ENCODE measurements at regions not wholly inside any gene's neighbourhood (a gene's known extent, or its start where the extent isn't known, plus 50 kb on each side); places are given as distances from the start of the nearest gene placed in this dataset.

DNA sequence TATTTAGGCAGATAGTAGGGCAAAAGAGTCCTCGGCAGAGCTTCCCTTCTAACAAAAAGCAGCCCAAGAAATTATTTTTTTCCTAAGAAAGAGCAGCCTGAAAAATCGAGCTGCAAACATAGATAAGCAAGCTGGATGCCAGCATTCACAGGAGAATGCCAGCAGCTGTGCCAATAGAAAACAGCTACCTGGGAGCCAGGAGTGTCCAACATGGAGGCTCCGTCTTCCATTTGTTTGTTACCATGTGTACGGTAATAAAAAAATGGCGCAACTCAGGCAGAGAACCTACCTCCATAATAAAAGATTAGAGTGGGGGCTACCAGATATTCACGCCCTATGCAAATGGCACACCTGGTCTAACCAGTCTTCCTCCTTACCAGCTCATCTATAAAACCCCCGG lies 77.6 kb upstream of the IPO5 start:
- ATAC-seq (no peak), DNase-seq (ENCODE audit: low read depth, low spot score) (no peak), FAIRE-seq (no peak)
- Histone ChIP-seq H4K20me1 (ENCODE audit: control insufficient read depth, insufficient read depth) (no peaks in the 10 kb centered on the region), H3K36me3 (ENCODE audit: control insufficient read depth in 2 of 2, insufficient read depth in 2 of 2, low read length in 1 of 2) (no peaks in the 10 kb centered on the region), H2AFZ (ENCODE audit: control insufficient read depth, low read depth, low read length) (no peak overlapping the region), H3K79me2 (ENCODE audit: control insufficient read depth, insufficient read depth, low read length) (no peaks in the 10 kb centered on the region), H3K4me1 (ENCODE audit: control insufficient read depth, insufficient read depth, low read length) (no peaks in the 10 kb centered on the region), H3K4me2 (ENCODE audit: control insufficient read depth, insufficient read depth) (no peak overlapping the region), H3K9ac (ENCODE audit: control insufficient read depth, insufficient read depth, low read length) (no peak overlapping the region), H3K27me3 (replicated peaks in 1 of 2; ENCODE audit: control insufficient read depth in 2 of 2, insufficient read depth in 2 of 2, low read length in 1 of 2) (peaks cover 0 to 1% of the 10 kb centered on the region in 2 experiments; a peak in 2 of 4 replicates), H3K9me3 (replicated peaks; ENCODE audit: control insufficient read depth, insufficient read depth, low read length) (no peaks in the 10 kb centered on the region), H3K4me3 (no peak overlapping the region), H3K27ac (ENCODE audit: control insufficient read depth, insufficient read depth) (no peak overlapping the region)
- BruUV-seq (replicated peaks) = no TSS peak
- RAD21 ChIA-PET (ENCODE audit: unreplicated experiment) = interaction anchor here (1.5 kb wide), 1 partner anchor 20 kb away, joined by 3 read pairs; no protein-coding TSS in a partner anchor
- SMC1A ChIA-PET (ENCODE audit: uncharacterized antibody, unreplicated experiment) = no interaction called here
- POLR2A ChIA-PET = no interaction called here
- CTCF ChIA-PET = no interaction called here
- intact Hi-C loops (cut with micrococcal nuclease; ENCODE audit: unreplicated experiment) (no loop called here), in situ Hi-C loops (cut with MboI) (no loop called here)
- 50% methylated on average over 7 of the region's 7 CpGs for WGBS (ENCODE audit: insufficient coverage, insufficient replicate concordance, low lambda C conversion rate, missing lambda C conversion rate)
- TF ChIP-seq POU2F2 (IDR thresholded peaks at IDR 0.05; ENCODE audit: borderline replicate concordance, low read depth, low read length) = no peak
- no peak for TF ChIP-seq TCF3 (IDR thresholded peaks at IDR 0.05; ENCODE audit: borderline replicate concordance, insufficient read depth, low read depth, low read length)
- TF ChIP-seq, protein P1, sequence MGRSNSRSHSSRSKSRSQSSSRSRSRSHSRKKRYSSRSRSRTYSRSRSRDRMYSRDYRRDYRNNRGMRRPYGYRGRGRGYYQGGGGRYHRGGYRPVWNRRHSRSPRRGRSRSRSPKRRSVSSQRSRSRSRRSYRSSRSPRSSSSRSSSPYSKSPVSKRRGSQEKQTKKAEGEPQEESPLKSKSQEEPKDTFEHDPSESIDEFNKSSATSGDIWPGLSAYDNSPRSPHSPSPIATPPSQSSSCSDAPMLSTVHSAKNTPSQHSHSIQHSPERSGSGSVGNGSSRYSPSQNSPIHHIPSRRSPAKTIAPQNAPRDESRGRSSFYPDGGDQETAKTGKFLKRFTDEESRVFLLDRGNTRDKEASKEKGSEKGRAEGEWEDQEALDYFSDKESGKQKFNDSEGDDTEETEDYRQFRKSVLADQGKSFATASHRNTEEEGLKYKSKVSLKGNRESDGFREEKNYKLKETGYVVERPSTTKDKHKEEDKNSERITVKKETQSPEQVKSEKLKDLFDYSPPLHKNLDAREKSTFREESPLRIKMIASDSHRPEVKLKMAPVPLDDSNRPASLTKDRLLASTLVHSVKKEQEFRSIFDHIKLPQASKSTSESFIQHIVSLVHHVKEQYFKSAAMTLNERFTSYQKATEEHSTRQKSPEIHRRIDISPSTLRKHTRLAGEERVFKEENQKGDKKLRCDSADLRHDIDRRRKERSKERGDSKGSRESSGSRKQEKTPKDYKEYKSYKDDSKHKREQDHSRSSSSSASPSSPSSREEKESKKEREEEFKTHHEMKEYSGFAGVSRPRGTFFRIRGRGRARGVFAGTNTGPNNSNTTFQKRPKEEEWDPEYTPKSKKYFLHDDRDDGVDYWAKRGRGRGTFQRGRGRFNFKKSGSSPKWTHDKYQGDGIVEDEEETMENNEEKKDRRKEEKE (IDR thresholded peaks at IDR 0.05) = no peak
- TF ChIP-seq ESRRA (IDR thresholded peaks at IDR 0.05; ENCODE audit: low read length) = no peak
- TF ChIP-seq CEBPZ (IDR thresholded peaks at IDR 0.05; ENCODE audit: low read depth, low read length) = no peak
- no peak for TF ChIP-seq CREM (IDR thresholded peaks at IDR 0.05; ENCODE audit: low read depth)
- no peak for TF ChIP-seq CHD1 (IDR thresholded peaks at IDR 0.05; ENCODE audit: low read depth, low read length)
- TF ChIP-seq YBX1 (IDR thresholded peaks at IDR 0.05) = no peak
- TF ChIP-seq MXI1 (IDR thresholded peaks at IDR 0.05; ENCODE audit: low read depth, low read length) = no peak
- TF ChIP-seq BCL11A (IDR thresholded peaks at IDR 0.05; ENCODE audit: low read depth, low read length) = no peak
- TF ChIP-seq ZZZ3 (IDR thresholded peaks at IDR 0.05; ENCODE audit: control insufficient read depth, insufficient read length, low read depth) = no peak
- no peak for TF ChIP-seq STAT3 (IDR thresholded peaks at IDR 0.05; ENCODE audit: low read depth, low read length)
- TF ChIP-seq CBX3 (IDR thresholded peaks at IDR 0.05; ENCODE audit: borderline replicate concordance, low read depth) = no peak
- TF ChIP-seq, protein P2, sequence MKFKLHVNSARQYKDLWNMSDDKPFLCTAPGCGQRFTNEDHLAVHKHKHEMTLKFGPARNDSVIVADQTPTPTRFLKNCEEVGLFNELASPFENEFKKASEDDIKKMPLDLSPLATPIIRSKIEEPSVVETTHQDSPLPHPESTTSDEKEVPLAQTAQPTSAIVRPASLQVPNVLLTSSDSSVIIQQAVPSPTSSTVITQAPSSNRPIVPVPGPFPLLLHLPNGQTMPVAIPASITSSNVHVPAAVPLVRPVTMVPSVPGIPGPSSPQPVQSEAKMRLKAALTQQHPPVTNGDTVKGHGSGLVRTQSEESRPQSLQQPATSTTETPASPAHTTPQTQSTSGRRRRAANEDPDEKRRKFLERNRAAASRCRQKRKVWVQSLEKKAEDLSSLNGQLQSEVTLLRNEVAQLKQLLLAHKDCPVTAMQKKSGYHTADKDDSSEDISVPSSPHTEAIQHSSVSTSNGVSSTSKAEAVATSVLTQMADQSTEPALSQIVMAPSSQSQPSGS (IDR thresholded peaks at IDR 0.05; ENCODE audit: low read length) = no peak
- no peak for TF ChIP-seq ETV6 (conservative IDR thresholded peaks at IDR 0.05 in 1 of 2, IDR thresholded peaks at IDR 0.05 in 1 of 2; ENCODE audit: borderline replicate concordance in 1 of 2, low read depth in 1 of 2)
- TF ChIP-seq, protein P3, sequence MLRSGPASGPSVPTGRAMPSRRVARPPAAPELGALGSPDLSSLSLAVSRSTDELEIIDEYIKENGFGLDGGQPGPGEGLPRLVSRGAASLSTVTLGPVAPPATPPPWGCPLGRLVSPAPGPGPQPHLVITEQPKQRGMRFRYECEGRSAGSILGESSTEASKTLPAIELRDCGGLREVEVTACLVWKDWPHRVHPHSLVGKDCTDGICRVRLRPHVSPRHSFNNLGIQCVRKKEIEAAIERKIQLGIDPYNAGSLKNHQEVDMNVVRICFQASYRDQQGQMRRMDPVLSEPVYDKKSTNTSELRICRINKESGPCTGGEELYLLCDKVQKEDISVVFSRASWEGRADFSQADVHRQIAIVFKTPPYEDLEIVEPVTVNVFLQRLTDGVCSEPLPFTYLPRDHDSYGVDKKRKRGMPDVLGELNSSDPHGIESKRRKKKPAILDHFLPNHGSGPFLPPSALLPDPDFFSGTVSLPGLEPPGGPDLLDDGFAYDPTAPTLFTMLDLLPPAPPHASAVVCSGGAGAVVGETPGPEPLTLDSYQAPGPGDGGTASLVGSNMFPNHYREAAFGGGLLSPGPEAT (IDR thresholded peaks at IDR 0.05; ENCODE audit: low read depth) = no peak
- no peak for TF ChIP-seq GABPA (IDR thresholded peaks at IDR 0.05; ENCODE audit: low read depth)

Data from GM12878 (cell line).